ENCODE measurements at regions not wholly inside any gene's neighbourhood (a gene's known extent, or its start where the extent isn't known, plus 50 kb on each side); places are given as distances from the start of the nearest gene placed in this dataset.

GRCh38 chrX:107551546-107551945 lies 76.8 kb upstream of the PRPS1 start:
- TF ChIP-seq CTCF (IDR thresholded peaks at IDR 0.05) (no peak), POLR2A (IDR thresholded peaks at IDR 0.05) (no peak)
